Liver (tissue), 3 donors: ENCODE measurements at regions not wholly inside any gene's neighbourhood (a gene's known extent, or its start where the extent isn't known, plus 50 kb on each side); places are given as distances from the start of the nearest gene placed in this dataset.

Experiments
- FOXA2 ChIP-seq: IDR thresholded peaks from 2 replicates; pipeline ENCODE4 v1.6.1; 2016; ENCODE audit warnings: antibody characterized with exemption
- GABPA ChIP-seq, 2 donors: IDR thresholded peaks in 1 of 2; conservative IDR thresholded peaks in 1 of 2; 2 replicates each; pipeline ENCODE4 v1.6.1; 2016; ENCODE audit warnings: antibody characterized with exemption in 2 of 2, mild to moderate bottlenecking in 1 of 2, moderate library complexity in 1 of 2
- HNF4G ChIP-seq: IDR thresholded peaks from 2 replicates; pipeline ENCODE4 v1.6.1; 2016; ENCODE audit warnings: antibody characterized with exemption
- JUND ChIP-seq, 2 donors: IDR thresholded peaks; 2 replicates each; pipeline ENCODE4 v1.6.1; 2016; ENCODE audit warnings: antibody characterized with exemption in 2 of 2
- NR2F2 ChIP-seq: IDR thresholded peaks from 2 replicates; pipeline ENCODE4 v1.6.1; 2016; ENCODE audit warnings: antibody characterized with exemption
- RAD21 ChIP-seq, 2 donors: IDR thresholded peaks; 2 replicates each; pipeline ENCODE4 v1.6.1; 2016; ENCODE audit warnings: antibody characterized with exemption in 2 of 2, mild to moderate bottlenecking in 2 of 2
- RXRA ChIP-seq, 2 donors: IDR thresholded peaks; 2 replicates each; pipeline ENCODE4 v1.6.1; 2017 to 2018; ENCODE audit warnings: antibody characterized with exemption in 2 of 2, mild to moderate bottlenecking in 1 of 2
- TAF1 ChIP-seq: conservative IDR thresholded peaks from 2 replicates; pipeline ENCODE4 v1.6.1; 2016; ENCODE audit warnings: antibody characterized with exemption, mild to moderate bottlenecking
- TF ChIP-seq, protein P1 (sequence below): fragments of 150-350 bp; IDR thresholded peaks from 2 replicates; pipeline ENCODE4 v1.5.1; 2017; ENCODE audit warnings: improper control_type of control experiment, low read depth, low read length; ENCODE audit not compliant: missing input control
- TF ChIP-seq, protein P2 (sequence below): IDR thresholded peaks from 2 replicates; pipeline ENCODE4 v1.6.1; 2016; ENCODE audit warnings: antibody characterized with exemption, mild to moderate bottlenecking
- TF ChIP-seq, protein P3 (sequence below): IDR thresholded peaks from 2 replicates; pipeline ENCODE4 v1.6.1; 2016; ENCODE audit warnings: antibody characterized with exemption
- TF ChIP-seq, protein P4 (sequence below): IDR thresholded peaks from 2 replicates; pipeline ENCODE4 v1.6.1; 2016; ENCODE audit warnings: antibody characterized with exemption
- TF ChIP-seq, protein P5 (sequence below): IDR thresholded peaks from 2 replicates; pipeline ENCODE4 v1.6.1; 2016; ENCODE audit warnings: antibody characterized with exemption
- donor health status: healthy.
- donor health status: healthy.

DNA sequence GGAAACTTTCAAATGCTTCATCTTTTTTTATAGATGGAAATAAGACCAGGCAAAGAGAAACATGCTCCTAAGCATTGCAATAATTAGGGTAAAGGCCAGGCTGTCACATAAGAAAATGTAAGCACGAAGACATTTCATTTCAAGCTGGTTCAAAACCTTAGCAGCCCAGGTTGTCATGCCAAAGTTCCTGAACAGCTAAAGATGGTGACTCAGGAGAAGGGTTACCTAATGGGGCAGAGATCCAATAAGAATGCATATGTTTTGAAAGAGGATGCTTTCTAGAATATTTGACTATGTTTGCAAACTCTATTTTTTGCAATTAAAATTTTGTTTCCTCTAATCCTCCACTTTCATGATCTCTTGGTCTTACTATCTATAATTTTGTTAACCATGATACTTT, 65.6 kb upstream of the PHACTR2 start:
- TF ChIP-seq, protein P1, sequence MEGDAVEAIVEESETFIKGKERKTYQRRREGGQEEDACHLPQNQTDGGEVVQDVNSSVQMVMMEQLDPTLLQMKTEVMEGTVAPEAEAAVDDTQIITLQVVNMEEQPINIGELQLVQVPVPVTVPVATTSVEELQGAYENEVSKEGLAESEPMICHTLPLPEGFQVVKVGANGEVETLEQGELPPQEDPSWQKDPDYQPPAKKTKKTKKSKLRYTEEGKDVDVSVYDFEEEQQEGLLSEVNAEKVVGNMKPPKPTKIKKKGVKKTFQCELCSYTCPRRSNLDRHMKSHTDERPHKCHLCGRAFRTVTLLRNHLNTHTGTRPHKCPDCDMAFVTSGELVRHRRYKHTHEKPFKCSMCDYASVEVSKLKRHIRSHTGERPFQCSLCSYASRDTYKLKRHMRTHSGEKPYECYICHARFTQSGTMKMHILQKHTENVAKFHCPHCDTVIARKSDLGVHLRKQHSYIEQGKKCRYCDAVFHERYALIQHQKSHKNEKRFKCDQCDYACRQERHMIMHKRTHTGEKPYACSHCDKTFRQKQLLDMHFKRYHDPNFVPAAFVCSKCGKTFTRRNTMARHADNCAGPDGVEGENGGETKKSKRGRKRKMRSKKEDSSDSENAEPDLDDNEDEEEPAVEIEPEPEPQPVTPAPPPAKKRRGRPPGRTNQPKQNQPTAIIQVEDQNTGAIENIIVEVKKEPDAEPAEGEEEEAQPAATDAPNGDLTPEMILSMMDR = no peak
- TF ChIP-seq, protein P2, sequence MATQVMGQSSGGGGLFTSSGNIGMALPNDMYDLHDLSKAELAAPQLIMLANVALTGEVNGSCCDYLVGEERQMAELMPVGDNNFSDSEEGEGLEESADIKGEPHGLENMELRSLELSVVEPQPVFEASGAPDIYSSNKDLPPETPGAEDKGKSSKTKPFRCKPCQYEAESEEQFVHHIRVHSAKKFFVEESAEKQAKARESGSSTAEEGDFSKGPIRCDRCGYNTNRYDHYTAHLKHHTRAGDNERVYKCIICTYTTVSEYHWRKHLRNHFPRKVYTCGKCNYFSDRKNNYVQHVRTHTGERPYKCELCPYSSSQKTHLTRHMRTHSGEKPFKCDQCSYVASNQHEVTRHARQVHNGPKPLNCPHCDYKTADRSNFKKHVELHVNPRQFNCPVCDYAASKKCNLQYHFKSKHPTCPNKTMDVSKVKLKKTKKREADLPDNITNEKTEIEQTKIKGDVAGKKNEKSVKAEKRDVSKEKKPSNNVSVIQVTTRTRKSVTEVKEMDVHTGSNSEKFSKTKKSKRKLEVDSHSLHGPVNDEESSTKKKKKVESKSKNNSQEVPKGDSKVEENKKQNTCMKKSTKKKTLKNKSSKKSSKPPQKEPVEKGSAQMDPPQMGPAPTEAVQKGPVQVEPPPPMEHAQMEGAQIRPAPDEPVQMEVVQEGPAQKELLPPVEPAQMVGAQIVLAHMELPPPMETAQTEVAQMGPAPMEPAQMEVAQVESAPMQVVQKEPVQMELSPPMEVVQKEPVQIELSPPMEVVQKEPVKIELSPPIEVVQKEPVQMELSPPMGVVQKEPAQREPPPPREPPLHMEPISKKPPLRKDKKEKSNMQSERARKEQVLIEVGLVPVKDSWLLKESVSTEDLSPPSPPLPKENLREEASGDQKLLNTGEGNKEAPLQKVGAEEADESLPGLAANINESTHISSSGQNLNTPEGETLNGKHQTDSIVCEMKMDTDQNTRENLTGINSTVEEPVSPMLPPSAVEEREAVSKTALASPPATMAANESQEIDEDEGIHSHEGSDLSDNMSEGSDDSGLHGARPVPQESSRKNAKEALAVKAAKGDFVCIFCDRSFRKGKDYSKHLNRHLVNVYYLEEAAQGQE = no peak
- TF ChIP-seq RXRA (IDR thresholded peaks at IDR 0.05) (no peak), HNF4G (no peak), TAF1 (no peak), RAD21 (IDR thresholded peaks at IDR 0.05) (no peak), GABPA (IDR thresholded peaks at IDR 0.05 in 1 of 2, conservative IDR thresholded peaks at IDR 0.05 in 1 of 2) (no peak), JUND (IDR thresholded peaks at IDR 0.05) (no peak), FOXA2 (no peak), NR2F2 (no peak)
- TF ChIP-seq, protein P3, sequence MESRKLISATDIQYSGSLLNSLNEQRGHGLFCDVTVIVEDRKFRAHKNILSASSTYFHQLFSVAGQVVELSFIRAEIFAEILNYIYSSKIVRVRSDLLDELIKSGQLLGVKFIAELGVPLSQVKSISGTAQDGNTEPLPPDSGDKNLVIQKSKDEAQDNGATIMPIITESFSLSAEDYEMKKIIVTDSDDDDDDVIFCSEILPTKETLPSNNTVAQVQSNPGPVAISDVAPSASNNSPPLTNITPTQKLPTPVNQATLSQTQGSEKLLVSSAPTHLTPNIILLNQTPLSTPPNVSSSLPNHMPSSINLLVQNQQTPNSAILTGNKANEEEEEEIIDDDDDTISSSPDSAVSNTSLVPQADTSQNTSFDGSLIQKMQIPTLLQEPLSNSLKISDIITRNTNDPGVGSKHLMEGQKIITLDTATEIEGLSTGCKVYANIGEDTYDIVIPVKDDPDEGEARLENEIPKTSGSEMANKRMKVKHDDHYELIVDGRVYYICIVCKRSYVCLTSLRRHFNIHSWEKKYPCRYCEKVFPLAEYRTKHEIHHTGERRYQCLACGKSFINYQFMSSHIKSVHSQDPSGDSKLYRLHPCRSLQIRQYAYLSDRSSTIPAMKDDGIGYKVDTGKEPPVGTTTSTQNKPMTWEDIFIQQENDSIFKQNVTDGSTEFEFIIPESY = no peak
- TF ChIP-seq, protein P4, sequence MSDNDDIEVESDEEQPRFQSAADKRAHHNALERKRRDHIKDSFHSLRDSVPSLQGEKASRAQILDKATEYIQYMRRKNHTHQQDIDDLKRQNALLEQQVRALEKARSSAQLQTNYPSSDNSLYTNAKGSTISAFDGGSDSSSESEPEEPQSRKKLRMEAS = no peak
- TF ChIP-seq, protein P5, sequence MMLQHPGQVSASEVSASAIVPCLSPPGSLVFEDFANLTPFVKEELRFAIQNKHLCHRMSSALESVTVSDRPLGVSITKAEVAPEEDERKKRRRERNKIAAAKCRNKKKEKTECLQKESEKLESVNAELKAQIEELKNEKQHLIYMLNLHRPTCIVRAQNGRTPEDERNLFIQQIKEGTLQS = no peak
